Prostate gland (tissue), 2 donors: ENCODE measurements at regions not wholly inside any gene's neighbourhood (a gene's known extent, or its start where the extent isn't known, plus 50 kb on each side); places are given as distances from the start of the nearest gene placed in this dataset.
A peak's percentile ranks its signal among the peaks of the same experiment; 100 is the strongest.
"Not testable (repeated sequence)": the region's sequence is repeated elsewhere in the genome, so short reads cannot be mapped to it uniquely, and the experiment has no call there.

ENCODE experiments used
- DNase-seq: peaks from one replicate; pipeline ENCODE4 v3.0.0-alpha.2; 2019; ENCODE audit warnings: low spot score
- H3K27ac ChIP-seq, 2 donors: fragments of 200-600 bp; sonication (generic); 2 replicates each; pipeline ENCODE4 v1.5.1; 2017 to 2019
- H3K27me3 ChIP-seq: fragments of 200-600 bp; sonication (generic); replicated peaks from 2 replicates; pipeline ENCODE4 v1.5.1; 2019; ENCODE audit not compliant: insufficient read depth
- H3K36me3 ChIP-seq, 2 donors: fragments of 200-600 bp; sonication (generic); 1 replicate in 1 of 2; 2 replicates in 1 of 2; pipeline versions ENCODE4 v1.5.1 to v1.8.1; 2017 to 2019
- H3K4me1 ChIP-seq: fragments of 200-600 bp; sonication (generic); replicated peaks from 2 replicates; pipeline ENCODE4 v1.5.1; 2019
- H3K4me3 ChIP-seq, 2 donors: fragments of 200-600 bp; sonication (generic); 2 replicates each; pipeline ENCODE4 v1.5.1; 2017 to 2019
- H3K9me3 ChIP-seq: fragments of 200-600 bp; sonication (generic); 2 replicates; pipeline ENCODE4 v1.5.1; 2017
- CTCF ChIP-seq, 4 experiments: fragments of 200-600 bp in 2 of 4; fragments of 450-650 bp in 2 of 4; sonication (generic) in 2 of 4; IDR thresholded peaks; 1 replicate in 3 of 4; 2 replicates in 1 of 4; pipeline ENCODE4 v1.5.1; 2016 to 2019; ENCODE audit warnings: antibody characterized with exemption in 4 of 4, mild to moderate bottlenecking in 2 of 4, moderate library complexity in 2 of 4
- POLR2A ChIP-seq: fragments of 450-650 bp; IDR thresholded peaks from one replicate; pipeline ENCODE4 v1.6.1; 2016; ENCODE audit warnings: antibody characterized with exemption, mild to moderate bottlenecking
- POLR2AphosphoS5 ChIP-seq: sonication (generic); formaldehyde crosslinking; IDR thresholded peaks from one replicate; pipeline ENCODE4 v1.6.1; 2017; ENCODE audit warnings: antibody characterized with exemption
- WGBS: methylation state at CpG from one replicate; pipeline ENCODE4 v1.1.5; 2018; 5-methylcytosine and 5-hydroxymethylcytosine counted together
- intact Hi-C: fragments of 100-400 bp; cut with DNase I; formaldehyde crosslinking; loops from one replicate; pipeline ENCODE4 v1.14.2; 2022

GRCh38 chr14:34139160-34140121 is 188.6 kb upstream of the EGLN3 start:
- 55% methylated on average over 13 of the region's 13 CpGs for whole genome bisulfite sequencing

GRCh38 chr14:34138175-34138574 is 187.3 kb upstream of the EGLN3 start:
- Histone ChIP-seq H3K36me3 (no peaks in the 10 kb centered on the region), H3K4me3 (no peak overlapping the region), H3K9me3 (no peaks in the 10 kb centered on the region), H3K4me1 (no peaks in the 10 kb centered on the region), H3K27me3 (no peaks in the 10 kb centered on the region), H3K27ac (no peak overlapping the region)
- 63% methylated on average over 4 of the region's 4 CpGs for WGBS
- DNase-seq = no peak
- intact Hi-C loops = no loop called here
- TF ChIP-seq POLR2AphosphoS5 = peak; percentile 16
- no peak for TF ChIP-seq CTCF (IDR thresholded peaks at IDR 0.05)

More at GRCh38 chr14:34139160-34140121, 188.6 kb upstream of the EGLN3 start:
- H3K4me1 ChIP-seq, H3K9me3 ChIP-seq, H3K36me3 ChIP-seq, H3K4me3 ChIP-seq, H3K27me3 ChIP-seq, intact Hi-C loops, H3K27ac ChIP-seq: not testable (repeated sequence)
- peak; percentile 86 for DNase-seq
- TF ChIP-seq POLR2AphosphoS5 = peak; percentile 69

- no peaks in the 10 kb centered on the region for H3K9me3 ChIP-seq
- DNase-seq = no peak
- no peaks in the 10 kb centered on the region for H3K36me3 ChIP-seq
- no peaks in the 10 kb centered on the region for H3K27me3 ChIP-seq
- intact Hi-C loops = no loop called here
- no peaks in the 10 kb centered on the region for H3K4me1 ChIP-seq
- no peak overlapping the region for H3K4me3 ChIP-seq
- H3K27ac ChIP-seq = no peak overlapping the region
- WGBS = 49% methylated on average over 3 of the region's 3 CpGs
- TF ChIP-seq POLR2AphosphoS5 (no peak), CTCF (IDR thresholded peaks at IDR 0.05) (no peak), POLR2A (no peak)
Observed at GRCh38 chr14:34137001-34137745, 186.3 kb upstream of the EGLN3 start.

- Histone ChIP-seq H3K4me1 (no peaks in the 10 kb centered on the region), H3K4me3 (no peak overlapping the region), H3K27ac (no peak overlapping the region), H3K36me3 (no peaks in the 10 kb centered on the region), H3K27me3 (no peaks in the 10 kb centered on the region), H3K9me3 (no peaks in the 10 kb centered on the region)
- TF ChIP-seq POLR2AphosphoS5 (no peak), CTCF (IDR thresholded peaks at IDR 0.05) (no peak), POLR2A (no peak)
- intact Hi-C loops = no loop called here
- 87% methylated on average over 7 of the region's 7 CpGs for WGBS
- DNase-seq = no peak
Observed at GRCh38 chr14:34135492-34135891, 184.6 kb upstream of the EGLN3 start.

GRCh38 chr14:34134484-34134883 is 183.6 kb upstream of the EGLN3 start:
- H3K27ac ChIP-seq = no peak overlapping the region
- intact Hi-C loops = no loop called here
- H3K36me3 ChIP-seq = no peaks in the 10 kb centered on the region
- no peaks in the 10 kb centered on the region for H3K4me1 ChIP-seq
- WGBS = 96% methylated on average over 3 of the region's 3 CpGs
- no peak for DNase-seq
- H3K27me3 ChIP-seq = no peaks in the 10 kb centered on the region
- TF ChIP-seq POLR2A = no peak
- no peak for TF ChIP-seq CTCF (IDR thresholded peaks at IDR 0.05)
- no peak for TF ChIP-seq POLR2AphosphoS5
- no peaks in the 10 kb centered on the region for H3K9me3 ChIP-seq
- H3K4me3 ChIP-seq = no peak overlapping the region
